PC-9 (cell line): ENCODE measurements at regions not wholly inside any gene's neighbourhood (a gene's known extent, or its start where the extent isn't known, plus 50 kb on each side); places are given as distances from the start of the nearest gene placed in this dataset.

Experiments
- BruUV-seq: library from RNA; stranded (reverse); fragments of 400-500 nt; replicated peaks from 2 replicates; lab custom pipeline; 2021; lab: Mats Ljungman, UMichigan
- CTCF ChIA-PET: fragments of 300-600 bp; sonication (Branson Sonifier 250); formaldehyde crosslinking; loops from one replicate; lab custom pipeline; 2022; ENCODE audit warnings: antibody characterized with exemption; lab: Charles Lee
- POLR2A ChIA-PET: fragments of 300-600 bp; sonication (Branson Sonifier 250); formaldehyde crosslinking; loops from one replicate; lab custom pipeline; 2022; ENCODE audit warnings: antibody characterized with exemption; ENCODE audit not compliant: unreplicated experiment; lab: Charles Lee
- DNase-seq, 2 experiments: peaks; one replicate each; pipeline versions ENCODE4 v3.0.0 to v3.0.0-alpha.2; 2015 to 2022; ENCODE audit warnings: mixed read lengths in 1 of 2
- H2AFZ ChIP-seq: fragments of 200-600 bp; sonication (generic); 2 replicates; pipeline ENCODE4 v1.8.1; 2017; ENCODE audit warnings: antibody characterized with exemption
- H3F3A ChIP-seq: fragments of 200-600 bp; sonication (generic); 2 replicates; pipeline ENCODE4 v1.8.1; 2017; ENCODE audit warnings: antibody characterized with exemption, mild to moderate bottlenecking, low read depth; ENCODE audit not compliant: insufficient read depth
- H3K27ac ChIP-seq: fragments of 200-600 bp; sonication (generic); 2 replicates; pipeline ENCODE4 v1.6.1; 2016; ENCODE audit warnings: mixed run types
- H3K27me3 ChIP-seq: fragments of 200-600 bp; sonication (generic); 2 replicates; pipeline ENCODE4 v1.6.1; 2016; ENCODE audit warnings: low read depth, mixed run types; ENCODE audit not compliant: insufficient read depth
- H3K36me3 ChIP-seq: fragments of 200-600 bp; sonication (generic); 2 replicates; pipeline ENCODE4 v1.6.1; 2016; ENCODE audit warnings: low read depth, mixed run types
- H3K4me1 ChIP-seq: fragments of 200-600 bp; sonication (generic); replicated peaks from 2 replicates; pipeline ENCODE4 v1.6.1; 2016; ENCODE audit warnings: mixed run types; ENCODE audit not compliant: insufficient read depth
- H3K4me2 ChIP-seq: fragments of 200-600 bp; sonication (generic); 2 replicates; pipeline ENCODE4 v1.6.1; 2017; ENCODE audit warnings: mixed run types
- H3K4me3 ChIP-seq: fragments of 200-600 bp; sonication (generic); 2 replicates; pipeline ENCODE4 v1.6.1; 2016; ENCODE audit warnings: mixed run types
- H3K79me2 ChIP-seq: fragments of 200-600 bp; sonication (generic); 2 replicates; pipeline ENCODE4 v1.6.1; 2017; ENCODE audit warnings: low read depth, mixed run types
- H3K9me2 ChIP-seq: fragments of 200-600 bp; sonication (generic); 2 replicates; pipeline ENCODE4 v1.8.1; 2017; ENCODE audit warnings: mild to moderate bottlenecking; ENCODE audit not compliant: insufficient read depth
- H3K9me3 ChIP-seq: fragments of 200-600 bp; sonication (generic); 2 replicates; pipeline ENCODE4 v1.8.1; 2016; ENCODE audit warnings: low read depth; ENCODE audit not compliant: insufficient read depth
- H4K20me1 ChIP-seq: fragments of 200-600 bp; sonication (generic); 2 replicates; pipeline ENCODE4 v1.8.1; 2017; ENCODE audit not compliant: insufficient read depth
- EZH2 ChIP-seq: fragments of 200-600 bp; sonication (generic); IDR thresholded peaks from 2 replicates; pipeline ENCODE4 v1.8.0; 2017; ENCODE audit warnings: antibody characterized with exemption, low read depth
- intact Hi-C: fragments of 100-400 bp; cut with micrococcal nuclease; formaldehyde crosslinking; loops from one replicate; pipeline ENCODE4 v1.10.0; 2022; ENCODE audit not compliant: unreplicated experiment
- TF ChIP-seq, protein P1 (sequence below): fragments of 200-600 bp; sonication (generic); conservative IDR thresholded peaks from 2 replicates; pipeline ENCODE4 v1.6.1; 2017; ENCODE audit warnings: mixed run types, antibody characterized with exemption, mild to moderate bottlenecking, moderate library complexity

DNA sequence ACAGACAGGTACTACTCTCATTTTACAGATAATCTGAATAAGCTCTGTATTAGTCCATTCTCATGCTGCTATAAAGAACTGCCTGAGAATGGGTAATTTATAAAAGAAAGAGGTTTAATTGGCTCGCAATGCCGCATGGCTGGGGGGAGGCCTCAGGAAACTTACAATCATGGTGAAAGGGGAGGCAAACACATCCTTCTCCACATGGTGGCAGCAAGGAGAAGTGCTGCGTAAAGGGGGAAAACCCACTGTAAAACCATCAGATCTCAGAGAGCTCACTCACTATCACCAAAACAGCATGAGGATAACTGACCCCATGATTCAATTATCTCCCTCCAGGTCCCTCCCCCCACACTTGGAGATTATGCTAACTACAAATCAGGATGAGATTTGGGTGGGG, 254.4 kb downstream of the KCNE4 start:
- Histone ChIP-seq H3K36me3 (no peaks in the 10 kb centered on the region), H2AFZ (no peak overlapping the region), H3K27me3 (no peaks in the 10 kb centered on the region), H4K20me1 (no peaks in the 10 kb centered on the region), H3K9me3 (no peaks in the 10 kb centered on the region), H3K4me3 (no peak overlapping the region), H3F3A (no peaks in the 10 kb centered on the region), H3K27ac (no peak overlapping the region), H3K9me2 (0 out of 2 replicates have a peak, but pooled peaks cover 3% of the 10 kb centered on the region), H3K4me1 (no peaks in the 10 kb centered on the region), H3K79me2 (no peaks in the 10 kb centered on the region), H3K4me2 (no peak overlapping the region)
- DNase-seq = peak in 1 of 2 experiments; percentile 18
- TF ChIP-seq, protein P1, sequence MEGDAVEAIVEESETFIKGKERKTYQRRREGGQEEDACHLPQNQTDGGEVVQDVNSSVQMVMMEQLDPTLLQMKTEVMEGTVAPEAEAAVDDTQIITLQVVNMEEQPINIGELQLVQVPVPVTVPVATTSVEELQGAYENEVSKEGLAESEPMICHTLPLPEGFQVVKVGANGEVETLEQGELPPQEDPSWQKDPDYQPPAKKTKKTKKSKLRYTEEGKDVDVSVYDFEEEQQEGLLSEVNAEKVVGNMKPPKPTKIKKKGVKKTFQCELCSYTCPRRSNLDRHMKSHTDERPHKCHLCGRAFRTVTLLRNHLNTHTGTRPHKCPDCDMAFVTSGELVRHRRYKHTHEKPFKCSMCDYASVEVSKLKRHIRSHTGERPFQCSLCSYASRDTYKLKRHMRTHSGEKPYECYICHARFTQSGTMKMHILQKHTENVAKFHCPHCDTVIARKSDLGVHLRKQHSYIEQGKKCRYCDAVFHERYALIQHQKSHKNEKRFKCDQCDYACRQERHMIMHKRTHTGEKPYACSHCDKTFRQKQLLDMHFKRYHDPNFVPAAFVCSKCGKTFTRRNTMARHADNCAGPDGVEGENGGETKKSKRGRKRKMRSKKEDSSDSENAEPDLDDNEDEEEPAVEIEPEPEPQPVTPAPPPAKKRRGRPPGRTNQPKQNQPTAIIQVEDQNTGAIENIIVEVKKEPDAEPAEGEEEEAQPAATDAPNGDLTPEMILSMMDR = peak; percentile 71
- no peak for TF ChIP-seq EZH2
- ChIA-PET POLR2A (no interaction called here), CTCF (interaction anchor here (0.6 kb wide), 1 partner anchor 332 kb away, joined by 3 read pairs; no protein-coding TSS in a partner anchor)
- BruUV-seq = no TSS peak
- intact Hi-C loops = loop anchor here (1.0 kb wide), 1 partner anchor 492 kb away; no protein-coding TSS in a partner anchor

DNA sequence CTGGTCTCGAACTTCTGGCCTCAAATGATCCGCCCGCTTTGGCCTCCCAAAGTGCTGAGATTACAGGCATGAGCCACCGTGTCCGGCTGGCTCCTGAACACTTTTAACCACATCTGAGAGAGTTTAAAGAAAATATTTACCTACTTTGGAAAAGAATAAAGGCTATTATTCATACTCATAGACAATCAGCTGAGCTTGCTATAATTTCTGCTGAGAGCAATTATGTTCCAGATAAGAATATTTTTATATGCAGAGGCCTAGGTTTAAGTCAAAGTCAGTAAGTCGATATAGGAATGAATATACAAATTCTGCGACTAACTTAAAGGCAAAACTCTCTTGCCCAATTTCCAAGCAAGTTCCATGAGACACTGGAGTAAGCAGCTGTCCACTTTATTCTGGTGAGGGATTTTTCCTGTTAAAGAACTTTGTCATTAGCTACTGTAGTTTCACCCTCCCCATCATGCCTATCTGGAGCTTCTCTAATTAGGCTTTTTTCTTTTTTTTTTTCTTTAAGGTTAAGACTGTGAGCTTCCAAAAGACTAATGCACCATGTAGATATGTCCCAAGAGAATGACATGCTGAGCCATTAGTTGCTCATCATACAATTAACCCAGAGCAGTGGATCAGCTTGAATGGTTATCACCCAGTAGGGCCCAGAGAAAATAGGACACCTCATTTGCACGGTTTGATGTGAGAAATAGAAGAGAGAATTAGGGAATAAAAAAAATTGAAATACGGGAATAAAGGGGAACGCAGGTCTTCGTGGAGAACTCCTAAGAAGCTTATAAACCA, 260.1 kb downstream of the KCNE4 start:
- H3K4me3 ChIP-seq = no peak overlapping the region
- BruUV-seq = no TSS peak
- no peaks in the 10 kb centered on the region for H3F3A ChIP-seq
- no peak overlapping the region for H2AFZ ChIP-seq
- ChIA-PET CTCF (no interaction called here), POLR2A (no interaction called here)
- H3K9me2 ChIP-seq = peaks cover 3% of the 10 kb centered on the region; the same call in 1 of the 2 replicates
- no peaks in the 10 kb centered on the region for H3K79me2 ChIP-seq
- no peak overlapping the region for H3K27ac ChIP-seq
- H4K20me1 ChIP-seq = no peaks in the 10 kb centered on the region
- no peaks in the 10 kb centered on the region for H3K4me1 ChIP-seq
- no peaks in the 10 kb centered on the region for H3K9me3 ChIP-seq
- no peaks in the 10 kb centered on the region for H3K36me3 ChIP-seq
- TF ChIP-seq EZH2 = no peak
- TF ChIP-seq, protein P1 = no peak
- no peaks in the 10 kb centered on the region for H3K27me3 ChIP-seq
- intact Hi-C loops = no loop called here
- no peak overlapping the region for H3K4me2 ChIP-seq
- peak in 1 of 2 experiments; percentile 30 for DNase-seq

DNA sequence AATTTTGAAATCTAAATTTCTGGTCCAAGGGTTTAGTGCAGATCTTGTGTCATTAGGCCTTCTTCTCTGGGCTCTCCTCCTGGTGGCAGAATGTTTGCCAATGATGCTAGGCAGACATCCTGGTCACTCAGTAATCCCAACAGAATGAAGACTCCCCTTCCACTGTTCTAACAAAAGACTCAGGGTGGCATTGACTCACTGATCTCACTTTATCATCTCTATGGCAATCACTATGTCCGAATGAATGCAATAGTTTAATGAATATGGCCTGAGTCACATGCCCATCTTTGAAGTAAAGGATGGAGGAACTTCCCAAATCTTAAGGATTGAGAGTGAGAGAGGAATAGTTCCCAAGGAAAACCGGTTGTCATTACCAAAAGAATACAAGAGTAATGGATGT, 261.1 kb downstream of the KCNE4 start:
- no peak overlapping the region for H3K4me3 ChIP-seq
- no peak overlapping the region for H3K27ac ChIP-seq
- H4K20me1 ChIP-seq = no peaks in the 10 kb centered on the region
- ChIA-PET CTCF (interaction anchor here (0.6 kb wide), 1 partner anchor 57 kb away, joined by 3 read pairs; no protein-coding TSS in a partner anchor), POLR2A (no interaction called here)
- H3K9me3 ChIP-seq = no peaks in the 10 kb centered on the region
- H3K4me1 ChIP-seq = no peaks in the 10 kb centered on the region
- H3K27me3 ChIP-seq = no peaks in the 10 kb centered on the region
- no peaks in the 10 kb centered on the region for H3K79me2 ChIP-seq
- BruUV-seq = no TSS peak
- no peak for DNase-seq
- H3K4me2 ChIP-seq = no peak overlapping the region
- no peaks in the 10 kb centered on the region for H3K36me3 ChIP-seq
- H3K9me2 ChIP-seq = peaks cover 3% of the 10 kb centered on the region; the same call in 1 of the 2 replicates
- intact Hi-C loops = no loop called here
- no peaks in the 10 kb centered on the region for H3F3A ChIP-seq
- TF ChIP-seq, protein P1 = no peak
- no peak for TF ChIP-seq EZH2
- no peak overlapping the region for H2AFZ ChIP-seq
